ENCODE measurements at regions not wholly inside any gene's neighbourhood (a gene's known extent, or its start where the extent isn't known, plus 50 kb on each side); places are given as distances from the start of the nearest gene placed in this dataset.

- TF ChIP-seq CTCF (IDR thresholded peaks at IDR 0.05) (no peak), ZNF416 (CRISPR knock-in tag; IDR thresholded peaks at IDR 0.05) (no peak)
Observed at GRCh38 chr5:173806270-173807035, 81.7 kb upstream of the CPEB4 start.

Data from WTC11 (cell line).